Suprapubic skin (tissue), 4 donors: ENCODE measurements at regions not wholly inside any gene's neighbourhood (a gene's known extent, or its start where the extent isn't known, plus 50 kb on each side); places are given as distances from the start of the nearest gene placed in this dataset.
"Not testable (repeated sequence)": the region's sequence is repeated elsewhere in the genome, so short reads cannot be mapped to it uniquely, and the experiment has no call there.

Source experiments
- DNase-seq, 2 donors: peaks; one replicate each; pipeline ENCODE4 v3.0.0-alpha.2; 2019; ENCODE audit warnings: low spot score in 2 of 2
- H3K27ac ChIP-seq: fragments of 200-600 bp; sonication (generic); one replicate; pipeline ENCODE4 v1.5.1; 2019
- H3K27me3 ChIP-seq: fragments of 200-600 bp; sonication (generic); one replicate; pipeline ENCODE4 v1.5.1; 2019
- H3K36me3 ChIP-seq: fragments of 200-600 bp; sonication (generic); one replicate; pipeline ENCODE4 v1.5.1; 2019
- H3K4me1 ChIP-seq: fragments of 200-600 bp; sonication (generic); one replicate; pipeline ENCODE4 v1.5.1; 2019
- H3K4me3 ChIP-seq: fragments of 200-600 bp; sonication (generic); one replicate; pipeline ENCODE4 v1.5.1; 2019; ENCODE audit warnings: mild to moderate bottlenecking
- H3K9me3 ChIP-seq: fragments of 200-600 bp; sonication (generic); one replicate; pipeline ENCODE4 v1.5.1; 2019
- CTCF ChIP-seq, 2 donors: fragments of 200-600 bp in 1 of 2; fragments of 450-650 bp in 1 of 2; sonication (generic) in 1 of 2; IDR thresholded peaks; one replicate each; pipeline ENCODE4 v1.5.1; 2016 to 2019; ENCODE audit warnings: antibody characterized with exemption in 2 of 2, mild to moderate bottlenecking in 1 of 2, moderate library complexity in 1 of 2
- EP300 ChIP-seq: sonication (generic); formaldehyde crosslinking; IDR thresholded peaks from one replicate; pipeline ENCODE4 v1.6.1; 2017; ENCODE audit warnings: antibody characterized with exemption
- POLR2A ChIP-seq, 2 donors: fragments of 450-650 bp; IDR thresholded peaks; one replicate each; pipeline ENCODE4 v1.6.1; 2017; ENCODE audit warnings: antibody characterized with exemption in 2 of 2, mild to moderate bottlenecking in 2 of 2, moderate library complexity in 2 of 2
- POLR2AphosphoS5 ChIP-seq, 3 donors: sonication (generic); formaldehyde crosslinking; IDR thresholded peaks; one replicate each; pipeline ENCODE4 v1.6.1; 2017; ENCODE audit warnings: antibody characterized with exemption in 3 of 3
- WGBS: methylation state at CpG from one replicate; pipeline ENCODE4 v1.1.5; 2018; 5-methylcytosine and 5-hydroxymethylcytosine counted together

GRCh38 chr7:51611937-51612336, 295.3 kb upstream of the COBL start:
- no peak overlapping the region for H3K27ac ChIP-seq
- no peak for TF ChIP-seq POLR2A (IDR thresholded peaks at IDR 0.05)
- TF ChIP-seq POLR2AphosphoS5 (IDR thresholded peaks at IDR 0.05), result no peak
- no peak for TF ChIP-seq EP300
- TF ChIP-seq CTCF (IDR thresholded peaks at IDR 0.05), result no peak
- no peak for DNase-seq
- H3K36me3 ChIP-seq, result no peaks in the 10 kb centered on the region
- WGBS, result 37% methylated on average over 1 of the region's 1 CpG
- H3K9me3 ChIP-seq, result no peaks in the 10 kb centered on the region
- H3K4me1 ChIP-seq, result no peaks in the 10 kb centered on the region
- no peaks in the 10 kb centered on the region for H3K27me3 ChIP-seq
- H3K4me3 ChIP-seq, result no peak overlapping the region

GRCh38 chr7:51607447-51607846, 290.8 kb upstream of the COBL start:
- Histone ChIP-seq H3K9me3 (no peaks in the 10 kb centered on the region), H3K27ac (no peak overlapping the region), H3K4me1 (no peaks in the 10 kb centered on the region), H3K36me3 (no peaks in the 10 kb centered on the region), H3K4me3 (no peak overlapping the region), H3K27me3 (no peaks in the 10 kb centered on the region)
- 89% methylated on average over 11 of the region's 11 CpGs for WGBS
- no peak for DNase-seq
- TF ChIP-seq POLR2A (IDR thresholded peaks at IDR 0.05), result no peak
- no peak for TF ChIP-seq EP300
- TF ChIP-seq POLR2AphosphoS5 (IDR thresholded peaks at IDR 0.05), result no peak
- no peak for TF ChIP-seq CTCF (IDR thresholded peaks at IDR 0.05)

- WGBS, result 68% methylated on average over 17 of the region's 17 CpGs
- Histone ChIP-seq H3K9me3 (no peaks in the 10 kb centered on the region), H3K27me3 (no peaks in the 10 kb centered on the region), H3K4me1 (no peaks in the 10 kb centered on the region), H3K27ac (no peak overlapping the region), H3K36me3 (no peaks in the 10 kb centered on the region), H3K4me3 (no peak overlapping the region)
- DNase-seq, result no peak
- no peak for TF ChIP-seq EP300
- TF ChIP-seq CTCF (IDR thresholded peaks at IDR 0.05), result no peak
- no peak for TF ChIP-seq POLR2A (IDR thresholded peaks at IDR 0.05)
- TF ChIP-seq POLR2AphosphoS5 (IDR thresholded peaks at IDR 0.05), result no peak
Observed at GRCh38 chr7:51606601-51607154, 290.1 kb upstream of the COBL start.

GRCh38 chr7:51602376-51602775, 285.8 kb upstream of the COBL start:
- Histone ChIP-seq H3K4me1 (no peaks in the 10 kb centered on the region), H3K27me3 (no peaks in the 10 kb centered on the region), H3K4me3 (no peak overlapping the region), H3K27ac (no peak overlapping the region), H3K9me3 (no peaks in the 10 kb centered on the region), H3K36me3 (no peaks in the 10 kb centered on the region)
- TF ChIP-seq POLR2AphosphoS5 (IDR thresholded peaks at IDR 0.05) (no peak), EP300 (no peak), POLR2A (IDR thresholded peaks at IDR 0.05) (no peak), CTCF (IDR thresholded peaks at IDR 0.05) (no peak)
- 83% methylated on average over 2 of the region's 2 CpGs for WGBS
- no peak for DNase-seq

GRCh38 chr7:51601461-51601860, 284.9 kb upstream of the COBL start:
- H3K4me3 ChIP-seq, result no peak overlapping the region
- no peak overlapping the region for H3K27ac ChIP-seq
- 84% methylated on average over 3 of the region's 3 CpGs for WGBS
- TF ChIP-seq CTCF (IDR thresholded peaks at IDR 0.05), result no peak
- TF ChIP-seq POLR2AphosphoS5 (IDR thresholded peaks at IDR 0.05), result no peak
- DNase-seq, result no peak
- H3K4me1 ChIP-seq, result no peaks in the 10 kb centered on the region
- H3K36me3 ChIP-seq, result no peaks in the 10 kb centered on the region
- H3K9me3 ChIP-seq, result no peaks in the 10 kb centered on the region
- H3K27me3 ChIP-seq, result no peaks in the 10 kb centered on the region

GRCh38 chr7:51599935-51600334, 283.3 kb upstream of the COBL start:
- H3K27me3 ChIP-seq, H3K9me3 ChIP-seq, DNase-seq, H3K4me1 ChIP-seq, H3K4me3 ChIP-seq, H3K27ac ChIP-seq, H3K36me3 ChIP-seq: not testable (repeated sequence)
- whole genome bisulfite sequencing, result 88% methylated on average over 9 of the region's 9 CpGs
